DOHH2 (cell line): ENCODE measurements at regions not wholly inside any gene's neighbourhood (a gene's known extent, or its start where the extent isn't known, plus 50 kb on each side); places are given as distances from the start of the nearest gene placed in this dataset.

Source experiments
- H3F3A ChIP-seq: fragments of 200-600 bp; sonication (generic), shearing (Covaris generic); 2 replicates; pipeline ENCODE4 v1.6.0; 2016; ENCODE audit warnings: antibody characterized with exemption, mild to moderate bottlenecking; ENCODE audit not compliant: control insufficient read depth, insufficient read depth
- H3K27ac ChIP-seq: fragments of 200-600 bp; sonication (generic); 2 replicates; pipeline ENCODE4 v1.5.1; 2014; ENCODE audit warnings: low read depth, mild to moderate bottlenecking, low read length, moderate library complexity
- H3K27me3 ChIP-seq: fragments of 200-600 bp; sonication (generic); 2 replicates; pipeline ENCODE4 v1.6.1; 2014; ENCODE audit warnings: mild to moderate bottlenecking, low read length, mixed read lengths; ENCODE audit not compliant: control insufficient read depth
- H3K36me3 ChIP-seq: fragments of 200-600 bp; sonication (generic); 2 replicates; pipeline ENCODE4 v1.6.1; 2014; ENCODE audit warnings: mild to moderate bottlenecking, low read length, moderate library complexity, mixed read lengths; ENCODE audit not compliant: control insufficient read depth
- H3K4me1 ChIP-seq: fragments of 200-600 bp; sonication (generic); 2 replicates; pipeline ENCODE4 v1.6.1; 2014; ENCODE audit warnings: mild to moderate bottlenecking, low read length, mixed read lengths; ENCODE audit not compliant: control insufficient read depth
- H3K4me2 ChIP-seq: fragments of 200-600 bp; sonication (generic); 2 replicates; pipeline ENCODE4 v1.6.0; 2014; ENCODE audit warnings: mild to moderate bottlenecking, low read length, moderate library complexity
- H3K4me3 ChIP-seq: fragments of 200-600 bp; sonication (generic); 2 replicates; pipeline ENCODE4 v1.5.1; 2014; ENCODE audit warnings: mild to moderate bottlenecking, low read length, mixed read lengths
- H3K79me2 ChIP-seq: fragments of 200-600 bp; sonication (generic); 2 replicates; pipeline ENCODE4 v1.6.1; 2014; ENCODE audit warnings: mild to moderate bottlenecking, low read length, mixed read lengths; ENCODE audit not compliant: control insufficient read depth
- H3K9me2 ChIP-seq: fragments of 200-600 bp; sonication (generic); replicated peaks from 2 replicates; pipeline ENCODE4 v1.6.1; 2014; ENCODE audit warnings: mild to moderate bottlenecking, low read length, mixed read lengths; ENCODE audit not compliant: control insufficient read depth
- H3K9me3 ChIP-seq: fragments of 200-600 bp; sonication (generic); 2 replicates; pipeline ENCODE4 v1.6.1; 2014; ENCODE audit warnings: antibody characterized with exemption, low read length, mixed read lengths; ENCODE audit not compliant: control insufficient read depth, insufficient read depth
- H4K20me1 ChIP-seq: fragments of 200-600 bp; sonication (generic); 2 replicates; pipeline ENCODE4 v1.6.0; 2014; ENCODE audit warnings: low read depth, mild to moderate bottlenecking, antibody characterized with exemption, low read length, moderate library complexity; ENCODE audit not compliant: control insufficient read depth, insufficient read depth
- CTCF ChIP-seq: fragments of 200-600 bp; sonication (generic); IDR thresholded peaks from one replicate; pipeline ENCODE4 v1.5.1; 2014; ENCODE audit warnings: antibody characterized with exemption, mild to moderate bottlenecking, low read depth, low read length; ENCODE audit not compliant: poor library complexity, severe bottlenecking
- EZH2phosphoT487 ChIP-seq: fragments of 200-600 bp; sonication (generic); IDR thresholded peaks from 2 replicates; pipeline ENCODE4 v1.6.1; 2017; ENCODE audit warnings: borderline replicate concordance, mild to moderate bottlenecking, antibody characterized with exemption, low read length, moderate library complexity, mixed read lengths

GRCh38 chr11:37613031-37613430 is 1015.0 kb upstream of the RAG2 start:
- H3K27me3 ChIP-seq: no peaks in the 10 kb centered on the region
- H3K36me3 ChIP-seq: no peaks in the 10 kb centered on the region
- no peaks in the 10 kb centered on the region for H3F3A ChIP-seq
- H3K4me1 ChIP-seq: no peaks in the 10 kb centered on the region
- TF ChIP-seq EZH2phosphoT487: no peak
- no peak for TF ChIP-seq CTCF
- no peak overlapping the region for H3K4me2 ChIP-seq
- no peak overlapping the region for H3K4me3 ChIP-seq
- H3K9me2 ChIP-seq: no peaks in the 10 kb centered on the region
- H3K27ac ChIP-seq: no peak overlapping the region
- H3K9me3 ChIP-seq: no peaks in the 10 kb centered on the region
- no peaks in the 10 kb centered on the region for H3K79me2 ChIP-seq
- H4K20me1 ChIP-seq: no peaks in the 10 kb centered on the region

GRCh38 chr11:37612146-37612545 is 1014.1 kb upstream of the RAG2 start:
- no peaks in the 10 kb centered on the region for H3K27me3 ChIP-seq
- no peaks in the 10 kb centered on the region for H4K20me1 ChIP-seq
- TF ChIP-seq EZH2phosphoT487: no peak
- no peak for TF ChIP-seq CTCF
- H3K36me3 ChIP-seq: no peaks in the 10 kb centered on the region
- H3K4me1 ChIP-seq: no peaks in the 10 kb centered on the region
- no peaks in the 10 kb centered on the region for H3K79me2 ChIP-seq
- no peaks in the 10 kb centered on the region for H3K9me2 ChIP-seq
- no peaks in the 10 kb centered on the region for H3F3A ChIP-seq
- no peaks in the 10 kb centered on the region for H3K9me3 ChIP-seq
- H3K4me3 ChIP-seq: no peak overlapping the region
- H3K4me2 ChIP-seq: no peak overlapping the region
- H3K27ac ChIP-seq: no peak overlapping the region

GRCh38 chr11:37605229-37605628 is 1007.2 kb upstream of the RAG2 start:
- TF ChIP-seq EZH2phosphoT487: no peak
- no peak for TF ChIP-seq CTCF
- no peaks in the 10 kb centered on the region for H3K9me2 ChIP-seq
- no peaks in the 10 kb centered on the region for H3K79me2 ChIP-seq
- H3F3A ChIP-seq: no peaks in the 10 kb centered on the region
- no peak overlapping the region for H3K4me3 ChIP-seq
- no peaks in the 10 kb centered on the region for H3K36me3 ChIP-seq
- no peak overlapping the region for H3K4me2 ChIP-seq
- no peak overlapping the region for H3K27ac ChIP-seq
- no peaks in the 10 kb centered on the region for H4K20me1 ChIP-seq
- no peaks in the 10 kb centered on the region for H3K27me3 ChIP-seq
- no peaks in the 10 kb centered on the region for H3K9me3 ChIP-seq
- no peaks in the 10 kb centered on the region for H3K4me1 ChIP-seq

GRCh38 chr11:37598381-37598780 is 1000.3 kb upstream of the RAG2 start:
- H4K20me1 ChIP-seq: no peaks in the 10 kb centered on the region
- no peaks in the 10 kb centered on the region for H3K36me3 ChIP-seq
- no peaks in the 10 kb centered on the region for H3K79me2 ChIP-seq
- no peak overlapping the region for H3K4me2 ChIP-seq
- no peaks in the 10 kb centered on the region for H3K9me2 ChIP-seq
- no peak for TF ChIP-seq EZH2phosphoT487
- TF ChIP-seq CTCF: no peak
- no peaks in the 10 kb centered on the region for H3K9me3 ChIP-seq
- no peaks in the 10 kb centered on the region for H3F3A ChIP-seq
- no peak overlapping the region for H3K27ac ChIP-seq
- H3K4me1 ChIP-seq: no peaks in the 10 kb centered on the region
- no peaks in the 10 kb centered on the region for H3K27me3 ChIP-seq
- no peak overlapping the region for H3K4me3 ChIP-seq
